Hepatocyte (in vitro differentiated cells): ENCODE measurements at regions not wholly inside any gene's neighbourhood (a gene's known extent, or its start where the extent isn't known, plus 50 kb on each side); places are given as distances from the start of the nearest gene placed in this dataset.

Experiments used
- DNase-seq: peaks from one replicate; pipeline ENCODE4 v3.0.0-alpha.2; 2016; ENCODE audit warnings: low spot score
- H2AFZ ChIP-seq: fragments of 200-600 bp; sonication (generic); 2 replicates; pipeline ENCODE4 v1.6.0; 2016; ENCODE audit warnings: antibody characterized with exemption, mild to moderate bottlenecking
- H3K27ac ChIP-seq: fragments of 200-600 bp; sonication (generic); 2 replicates; pipeline ENCODE4 v1.5.1; 2016; ENCODE audit warnings: mild to moderate bottlenecking
- H3K27me3 ChIP-seq: fragments of 200-600 bp; sonication (generic); 2 replicates; pipeline ENCODE4 v1.6.1; 2016
- H3K36me3 ChIP-seq: fragments of 200-600 bp; sonication (generic); replicated peaks from 2 replicates; pipeline ENCODE4 v1.5.1; 2016; ENCODE audit warnings: low read depth; ENCODE audit not compliant: insufficient read depth
- H3K4me1 ChIP-seq: fragments of 200-600 bp; sonication (generic); 2 replicates; pipeline ENCODE4 v1.5.1; 2016; ENCODE audit warnings: mild to moderate bottlenecking, moderate library complexity; ENCODE audit not compliant: insufficient read depth
- H3K4me2 ChIP-seq: fragments of 200-600 bp; sonication (generic); 2 replicates; pipeline ENCODE4 v1.6.0; 2016
- H3K4me3 ChIP-seq: fragments of 200-600 bp; sonication (generic); 2 replicates; pipeline ENCODE4 v1.5.1; 2016; ENCODE audit warnings: mild to moderate bottlenecking
- H3K79me2 ChIP-seq: fragments of 200-600 bp; sonication (generic); 2 replicates; pipeline ENCODE4 v1.6.0; 2017; ENCODE audit warnings: mild to moderate bottlenecking
- H3K9me2 ChIP-seq: fragments of 200-600 bp; sonication (generic); replicated peaks from 2 replicates; pipeline ENCODE4 v1.6.0; 2017; ENCODE audit warnings: mild to moderate bottlenecking; ENCODE audit not compliant: insufficient read depth
- H3K9me3 ChIP-seq: fragments of 200-600 bp; sonication (generic); 2 replicates; pipeline ENCODE4 v1.5.1; 2016; ENCODE audit warnings: low read depth, mild to moderate bottlenecking
- H4K20me1 ChIP-seq: fragments of 200-600 bp; sonication (generic); 2 replicates; pipeline ENCODE4 v1.6.0; 2016; ENCODE audit warnings: mild to moderate bottlenecking; ENCODE audit not compliant: insufficient read depth, poor library complexity, severe bottlenecking
- EZH2 ChIP-seq: fragments of 200-600 bp; sonication (generic); IDR thresholded peaks from 2 replicates; pipeline ENCODE4 v1.6.1; 2016; ENCODE audit warnings: antibody characterized with exemption, mild to moderate bottlenecking, borderline replicate concordance
- EZH2phosphoT487 ChIP-seq: fragments of 200-600 bp; sonication (generic); IDR thresholded peaks from one replicate; pipeline ENCODE4 v1.6.1; 2018; ENCODE audit warnings: antibody characterized with exemption, mild to moderate bottlenecking, low read depth, moderate library complexity; ENCODE audit not compliant: unreplicated experiment, severe bottlenecking
- WGBS: methylation state at CpG from one replicate; pipeline ENCODE4 v1.1.6; 2016; ENCODE audit warnings: low lambda C conversion rate; ENCODE audit errors: missing lambda C conversion rate; 5-methylcytosine and 5-hydroxymethylcytosine counted together
- TF ChIP-seq, protein P1 (sequence below): fragments of 200-600 bp; sonication (generic); IDR thresholded peaks from 2 replicates; pipeline ENCODE4 v1.5.1; 2016; ENCODE audit warnings: antibody characterized with exemption, mild to moderate bottlenecking; ENCODE audit not compliant: poor library complexity

DNA sequence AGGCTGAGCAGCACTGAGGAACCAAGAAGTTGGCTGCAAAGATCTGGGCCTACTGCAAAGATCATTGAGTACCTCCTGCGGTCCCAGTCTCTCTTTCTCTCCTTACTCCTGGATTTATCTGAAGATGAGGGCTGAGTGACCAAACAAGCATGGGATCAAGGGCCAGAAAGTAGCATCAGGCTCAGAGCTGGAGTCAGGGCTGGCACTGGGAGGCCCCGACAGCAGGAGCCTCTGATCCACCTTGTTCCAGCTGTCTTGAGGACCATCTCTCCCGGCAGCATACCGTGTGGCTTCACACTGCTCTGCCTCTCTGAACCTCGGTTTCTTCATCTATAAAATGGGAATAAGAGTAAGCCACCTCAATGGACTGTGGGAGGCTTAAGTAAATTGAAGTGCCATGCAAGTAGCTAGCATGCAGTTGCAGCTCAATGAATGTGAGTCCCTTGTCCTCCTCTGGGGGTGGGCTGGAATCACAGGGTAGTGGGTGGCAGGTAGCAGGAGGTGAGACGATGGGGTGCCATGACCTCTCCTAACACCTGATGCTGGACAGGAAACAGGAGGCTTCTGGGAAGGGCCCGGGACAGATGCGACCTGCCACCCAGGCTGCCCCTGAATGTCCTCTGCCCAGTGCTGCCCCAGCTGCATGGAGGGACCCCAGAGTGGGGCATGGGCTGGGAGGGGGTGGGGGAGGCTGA, 52.5 kb upstream of the PRDM11 start:
- Histone ChIP-seq H3K27ac (no peak overlapping the region), H3K4me1 (peaks cover 15% of the 10 kb centered on the region), H3K36me3 (no peaks in the 10 kb centered on the region), H3K9me2 (no peaks in the 10 kb centered on the region), H3K4me2 (no peak overlapping the region), H3K79me2 (no peaks in the 10 kb centered on the region), H3K9me3 (no peaks in the 10 kb centered on the region), H3K4me3 (no peak overlapping the region), H2AFZ (no peak overlapping the region), H4K20me1 (no peaks in the 10 kb centered on the region), H3K27me3 (peaks cover 7% of the 10 kb centered on the region)
- no peak for TF ChIP-seq EZH2phosphoT487
- TF ChIP-seq, protein P1, sequence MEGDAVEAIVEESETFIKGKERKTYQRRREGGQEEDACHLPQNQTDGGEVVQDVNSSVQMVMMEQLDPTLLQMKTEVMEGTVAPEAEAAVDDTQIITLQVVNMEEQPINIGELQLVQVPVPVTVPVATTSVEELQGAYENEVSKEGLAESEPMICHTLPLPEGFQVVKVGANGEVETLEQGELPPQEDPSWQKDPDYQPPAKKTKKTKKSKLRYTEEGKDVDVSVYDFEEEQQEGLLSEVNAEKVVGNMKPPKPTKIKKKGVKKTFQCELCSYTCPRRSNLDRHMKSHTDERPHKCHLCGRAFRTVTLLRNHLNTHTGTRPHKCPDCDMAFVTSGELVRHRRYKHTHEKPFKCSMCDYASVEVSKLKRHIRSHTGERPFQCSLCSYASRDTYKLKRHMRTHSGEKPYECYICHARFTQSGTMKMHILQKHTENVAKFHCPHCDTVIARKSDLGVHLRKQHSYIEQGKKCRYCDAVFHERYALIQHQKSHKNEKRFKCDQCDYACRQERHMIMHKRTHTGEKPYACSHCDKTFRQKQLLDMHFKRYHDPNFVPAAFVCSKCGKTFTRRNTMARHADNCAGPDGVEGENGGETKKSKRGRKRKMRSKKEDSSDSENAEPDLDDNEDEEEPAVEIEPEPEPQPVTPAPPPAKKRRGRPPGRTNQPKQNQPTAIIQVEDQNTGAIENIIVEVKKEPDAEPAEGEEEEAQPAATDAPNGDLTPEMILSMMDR: no peak
- no peak for TF ChIP-seq EZH2
- WGBS: 85% methylated on average over 8 of the region's 8 CpGs
- DNase-seq: no peak

DNA sequence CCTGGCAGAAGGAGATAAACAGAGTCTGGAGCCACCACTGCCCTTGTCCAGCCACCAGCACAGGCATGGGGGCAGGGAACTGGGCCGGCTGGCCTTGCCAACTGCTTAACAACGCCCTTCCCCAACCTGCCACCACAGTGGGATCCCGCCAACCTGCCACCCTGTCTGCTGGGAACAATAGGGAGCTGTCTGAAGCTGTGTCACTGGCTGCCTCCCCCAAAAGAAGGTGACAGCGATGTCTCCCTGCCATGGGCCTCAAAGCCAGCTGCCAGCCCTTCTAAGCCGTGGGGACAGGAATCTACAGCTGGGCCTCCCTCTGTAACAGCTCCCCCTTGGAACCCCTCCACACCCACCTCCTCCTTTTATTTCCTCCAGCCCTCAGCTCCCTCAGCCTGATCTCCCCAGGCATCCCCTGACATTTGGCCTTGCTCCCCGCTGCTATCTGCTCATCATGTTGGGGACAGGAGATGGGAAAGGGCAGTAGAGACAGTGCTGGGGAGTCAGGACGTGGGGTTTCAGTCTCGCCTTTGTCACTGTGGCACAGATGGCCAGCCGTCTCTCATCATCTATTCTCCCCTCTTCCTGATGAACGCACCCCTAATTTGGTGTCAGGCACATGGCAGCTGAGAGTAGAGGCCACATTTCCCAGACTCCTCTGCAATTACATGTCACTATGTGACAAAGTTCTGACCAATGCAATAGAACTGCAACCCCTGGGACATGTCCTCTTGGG, 51.3 kb upstream of the PRDM11 start:
- H4K20me1 ChIP-seq: no peaks in the 10 kb centered on the region
- no peaks in the 10 kb centered on the region for H3K9me3 ChIP-seq
- no peaks in the 10 kb centered on the region for H3K9me2 ChIP-seq
- H3K79me2 ChIP-seq: no peaks in the 10 kb centered on the region
- H2AFZ ChIP-seq: no peak overlapping the region
- WGBS: 76% methylated on average over 8 of the region's 10 CpGs
- DNase-seq: no peak
- H3K4me3 ChIP-seq: no peak overlapping the region
- H3K36me3 ChIP-seq: no peaks in the 10 kb centered on the region
- no peak overlapping the region for H3K4me2 ChIP-seq
- peaks cover 8% of the 10 kb centered on the region for H3K27me3 ChIP-seq
- no peak overlapping the region for H3K27ac ChIP-seq
- TF ChIP-seq EZH2phosphoT487 (no peak), EZH2 (no peak)
- TF ChIP-seq, protein P1: no peak
- peaks cover 12% of the 10 kb centered on the region for H3K4me1 ChIP-seq

DNA sequence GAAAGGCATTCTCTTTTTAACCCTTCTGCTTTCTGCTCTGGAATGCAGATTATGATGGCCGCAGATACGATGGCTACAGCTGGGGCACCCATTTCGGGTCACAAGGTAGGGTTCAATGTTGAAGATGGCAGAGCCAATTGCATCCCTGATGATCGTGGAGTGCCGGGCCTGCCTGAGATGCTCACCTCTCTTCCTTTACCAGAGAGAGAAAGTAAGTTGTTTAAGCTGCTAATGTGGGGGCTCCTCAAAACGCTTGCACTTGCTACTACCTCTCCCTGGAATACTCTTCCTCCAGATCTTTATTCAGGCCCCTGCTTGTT, 50.8 kb upstream of the PRDM11 start:
- peaks cover 12% of the 10 kb centered on the region for H3K4me1 ChIP-seq
- H3K27ac ChIP-seq: no peak overlapping the region
- no peak for DNase-seq
- peaks cover 13% of the 10 kb centered on the region for H3K27me3 ChIP-seq
- H3K9me2 ChIP-seq: no peaks in the 10 kb centered on the region
- H4K20me1 ChIP-seq: no peaks in the 10 kb centered on the region
- H3K79me2 ChIP-seq: no peaks in the 10 kb centered on the region
- H3K4me3 ChIP-seq: no peak overlapping the region
- no peak overlapping the region for H3K4me2 ChIP-seq
- no peaks in the 10 kb centered on the region for H3K36me3 ChIP-seq
- H2AFZ ChIP-seq: no peak overlapping the region
- no peak for TF ChIP-seq EZH2
- TF ChIP-seq, protein P1: no peak
- TF ChIP-seq EZH2phosphoT487: no peak
- WGBS: 81% methylated on average over 6 of the region's 6 CpGs
- no peaks in the 10 kb centered on the region for H3K9me3 ChIP-seq
